ENCODE measurements at regions not wholly inside any gene's neighbourhood (a gene's known extent, or its start where the extent isn't known, plus 50 kb on each side); places are given as distances from the start of the nearest gene placed in this dataset.
"Not testable (repeated sequence)": the region's sequence is repeated elsewhere in the genome, so short reads cannot be mapped to it uniquely, and the experiment has no call there.

GRCh38 chr1:221863635-221864034, 121.7 kb upstream of the DUSP10 start:
- DNase-seq = no peak

GRCh38 chr1:221862971-221863370, 121.1 kb upstream of the DUSP10 start:
- no peak for DNase-seq

GRCh38 chr1:221858818-221859611, 117.1 kb upstream of the DUSP10 start:
- DNase-seq = no peak

GRCh38 chr1:221857094-221857444, 115.2 kb upstream of the DUSP10 start:
- not testable (repeated sequence) for DNase-seq

- DNase-seq = no peak
Measured at GRCh38 chr1:221856228-221857093, 114.6 kb upstream of the DUSP10 start.

- DNase-seq = no peak
Measured at GRCh38 chr1:221855156-221855555, 113.3 kb upstream of the DUSP10 start.

GRCh38 chr1:221851336-221851735, 109.4 kb upstream of the DUSP10 start:
- no peak for DNase-seq

GRCh38 chr1:221850470-221851187, 108.7 kb upstream of the DUSP10 start:
- no peak for DNase-seq

- DNase-seq = no peak
Measured at GRCh38 chr1:221849897-221850296, 108.0 kb upstream of the DUSP10 start.

- DNase-seq = no peak
Measured at GRCh38 chr1:221849110-221849509, 107.2 kb upstream of the DUSP10 start.

GRCh38 chr1:221847676-221848075, 105.8 kb upstream of the DUSP10 start:
- no peak for DNase-seq

GRCh38 chr1:221845650-221846371, 103.9 kb upstream of the DUSP10 start:
- DNase-seq = no peak

- DNase-seq = no peak
Measured at GRCh38 chr1:221841983-221842335, 100.1 kb upstream of the DUSP10 start.

- DNase-seq = peak; percentile 60 to 61
Measured at GRCh38 chr1:221841251-221841982, 99.5 kb upstream of the DUSP10 start.

- DNase-seq = peak in 1 of 2 experiments; percentile 32
Measured at GRCh38 chr1:221840511-221841243, 98.8 kb upstream of the DUSP10 start.

GRCh38 chr1:221839782-221840395, 98.0 kb upstream of the DUSP10 start:
- peak in 1 of 2 experiments; percentile 4 for DNase-seq

GRCh38 chr1:221839321-221839720, 97.4 kb upstream of the DUSP10 start:
- DNase-seq = no peak

- DNase-seq = peak; percentile 52 to 68
Measured at GRCh38 chr1:221837896-221838295, 96.0 kb upstream of the DUSP10 start.

GRCh38 chr1:221834698-221835513, 93.0 kb upstream of the DUSP10 start:
- DNase-seq = no peak

GRCh38 chr1:221832617-221833016, 90.7 kb upstream of the DUSP10 start:
- DNase-seq = no peak

All from Kasumi-1 (cell line).